ENCODE measurements at regions not wholly inside any gene's neighbourhood (a gene's known extent, or its start where the extent isn't known, plus 50 kb on each side); places are given as distances from the start of the nearest gene placed in this dataset.

GRCh38 chr3:102235679-102236078 is 199.1 kb upstream of the ZPLD1 start:
- Histone ChIP-seq H3K4me3 (ENCODE audit: low read length, poor library complexity, severe bottlenecking) (no peak overlapping the region), H3K9ac (ENCODE audit: low read depth, low read length, poor library complexity, severe bottlenecking) (no peak overlapping the region), H2AFZ (ENCODE audit: low read length) (no peak overlapping the region), H3F3A (ENCODE audit: low read depth) (no peaks in the 10 kb centered on the region), H3K27me3 (ENCODE audit: insufficient read depth, low read length, poor library complexity, severe bottlenecking) (no peaks in the 10 kb centered on the region), H3K4me2 (ENCODE audit: low read depth, low read length, poor library complexity, severe bottlenecking) (no peak overlapping the region), H3K36me3 (ENCODE audit: insufficient read depth, low read length) (no peaks in the 10 kb centered on the region), H4K20me1 (ENCODE audit: insufficient read depth, low read length, poor library complexity, severe bottlenecking) (no peaks in the 10 kb centered on the region), H3K4me1 (ENCODE audit: insufficient read depth, low read length, poor library complexity, severe bottlenecking) (peaks cover 12% of the 10 kb centered on the region), H3K79me2 (ENCODE audit: insufficient read depth, low read length) (no peaks in the 10 kb centered on the region), H3K9me3 (ENCODE audit: insufficient read depth, low read depth, low read length) (no peaks in the 10 kb centered on the region), H3K9me2 (replicated peaks; ENCODE audit: low read depth, low read length) (no peaks in the 10 kb centered on the region)
- TF ChIP-seq, protein P1, sequence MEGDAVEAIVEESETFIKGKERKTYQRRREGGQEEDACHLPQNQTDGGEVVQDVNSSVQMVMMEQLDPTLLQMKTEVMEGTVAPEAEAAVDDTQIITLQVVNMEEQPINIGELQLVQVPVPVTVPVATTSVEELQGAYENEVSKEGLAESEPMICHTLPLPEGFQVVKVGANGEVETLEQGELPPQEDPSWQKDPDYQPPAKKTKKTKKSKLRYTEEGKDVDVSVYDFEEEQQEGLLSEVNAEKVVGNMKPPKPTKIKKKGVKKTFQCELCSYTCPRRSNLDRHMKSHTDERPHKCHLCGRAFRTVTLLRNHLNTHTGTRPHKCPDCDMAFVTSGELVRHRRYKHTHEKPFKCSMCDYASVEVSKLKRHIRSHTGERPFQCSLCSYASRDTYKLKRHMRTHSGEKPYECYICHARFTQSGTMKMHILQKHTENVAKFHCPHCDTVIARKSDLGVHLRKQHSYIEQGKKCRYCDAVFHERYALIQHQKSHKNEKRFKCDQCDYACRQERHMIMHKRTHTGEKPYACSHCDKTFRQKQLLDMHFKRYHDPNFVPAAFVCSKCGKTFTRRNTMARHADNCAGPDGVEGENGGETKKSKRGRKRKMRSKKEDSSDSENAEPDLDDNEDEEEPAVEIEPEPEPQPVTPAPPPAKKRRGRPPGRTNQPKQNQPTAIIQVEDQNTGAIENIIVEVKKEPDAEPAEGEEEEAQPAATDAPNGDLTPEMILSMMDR (conservative IDR thresholded peaks at IDR 0.05; ENCODE audit: low read length): peak; percentile 60
- TF ChIP-seq EZH2phosphoT487 (IDR thresholded peaks at IDR 0.05; ENCODE audit: borderline replicate concordance): no peak

GRCh38 chr3:102237181-102237580 is 197.6 kb upstream of the ZPLD1 start:
- no peak for TF ChIP-seq EZH2phosphoT487 (IDR thresholded peaks at IDR 0.05; ENCODE audit: borderline replicate concordance)
- TF ChIP-seq, protein P1 (conservative IDR thresholded peaks at IDR 0.05; ENCODE audit: low read length): no peak
- Histone ChIP-seq H3K9me3 (ENCODE audit: insufficient read depth, low read depth, low read length) (no peaks in the 10 kb centered on the region), H4K20me1 (ENCODE audit: insufficient read depth, low read length, poor library complexity, severe bottlenecking) (no peaks in the 10 kb centered on the region), H3K4me3 (ENCODE audit: low read length, poor library complexity, severe bottlenecking) (no peak overlapping the region), H3K4me1 (ENCODE audit: insufficient read depth, low read length, poor library complexity, severe bottlenecking) (peaks cover 12% of the 10 kb centered on the region), H2AFZ (ENCODE audit: low read length) (no peak overlapping the region), H3K79me2 (ENCODE audit: insufficient read depth, low read length) (no peaks in the 10 kb centered on the region), H3K9ac (ENCODE audit: low read depth, low read length, poor library complexity, severe bottlenecking) (no peak overlapping the region), H3K27me3 (ENCODE audit: insufficient read depth, low read length, poor library complexity, severe bottlenecking) (no peaks in the 10 kb centered on the region), H3K4me2 (ENCODE audit: low read depth, low read length, poor library complexity, severe bottlenecking) (no peak overlapping the region), H3K9me2 (replicated peaks; ENCODE audit: low read depth, low read length) (no peaks in the 10 kb centered on the region), H3K36me3 (ENCODE audit: insufficient read depth, low read length) (no peaks in the 10 kb centered on the region), H3F3A (ENCODE audit: low read depth) (no peaks in the 10 kb centered on the region)

DNA sequence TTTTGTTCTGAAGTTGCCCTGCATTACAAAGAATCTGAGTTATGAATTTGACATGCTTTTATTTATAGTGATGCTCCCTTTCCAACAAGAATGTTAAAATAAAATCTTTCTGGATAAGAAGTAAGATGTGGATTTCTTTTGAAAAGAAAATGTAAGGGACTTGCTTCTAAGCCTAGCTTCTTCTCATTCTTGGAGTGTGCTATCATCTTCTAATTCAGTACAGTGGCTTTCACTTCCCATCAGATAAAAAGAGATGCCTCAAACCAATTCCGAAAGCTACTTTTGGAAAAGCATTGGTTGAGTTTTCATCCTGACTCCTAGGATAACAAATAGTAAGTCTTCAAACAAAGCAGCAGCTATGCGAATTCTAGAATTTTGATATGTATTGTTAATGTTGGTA is 197.0 kb upstream of the ZPLD1 start:
- Histone ChIP-seq H3K9ac (ENCODE audit: low read depth, low read length, poor library complexity, severe bottlenecking) (no peak overlapping the region), H3K4me3 (ENCODE audit: low read length, poor library complexity, severe bottlenecking) (no peak overlapping the region), H4K20me1 (ENCODE audit: insufficient read depth, low read length, poor library complexity, severe bottlenecking) (no peaks in the 10 kb centered on the region), H2AFZ (ENCODE audit: low read length) (no peak overlapping the region), H3K4me1 (ENCODE audit: insufficient read depth, low read length, poor library complexity, severe bottlenecking) (peaks cover 12% of the 10 kb centered on the region), H3K4me2 (ENCODE audit: low read depth, low read length, poor library complexity, severe bottlenecking) (no peak overlapping the region), H3K9me2 (replicated peaks; ENCODE audit: low read depth, low read length) (no peaks in the 10 kb centered on the region), H3F3A (ENCODE audit: low read depth) (no peaks in the 10 kb centered on the region), H3K9me3 (ENCODE audit: insufficient read depth, low read depth, low read length) (no peaks in the 10 kb centered on the region), H3K79me2 (ENCODE audit: insufficient read depth, low read length) (no peaks in the 10 kb centered on the region), H3K36me3 (ENCODE audit: insufficient read depth, low read length) (no peaks in the 10 kb centered on the region), H3K27me3 (ENCODE audit: insufficient read depth, low read length, poor library complexity, severe bottlenecking) (no peaks in the 10 kb centered on the region)
- no peak for TF ChIP-seq EZH2phosphoT487 (IDR thresholded peaks at IDR 0.05; ENCODE audit: borderline replicate concordance)
- TF ChIP-seq, protein P1 (conservative IDR thresholded peaks at IDR 0.05; ENCODE audit: low read length): no peak

All from Loucy (cell line).